MG63 (cell line): ENCODE measurements at regions not wholly inside any gene's neighbourhood (a gene's known extent, or its start where the extent isn't known, plus 50 kb on each side); places are given as distances from the start of the nearest gene placed in this dataset.
"Not testable (repeated sequence)": the region's sequence is repeated elsewhere in the genome, so short reads cannot be mapped to it uniquely, and the experiment has no call there.

Experiments
- DNase-seq: peaks from one replicate; pipeline ENCODE4 v3.0.0-alpha.2; 2020
- H3K27me3 ChIP-seq: fragments of 250-450 bp; sonication (Bioruptor Pico); 2 replicates; pipeline ENCODE4 v1.5.1; 2020; ENCODE audit warnings: mild to moderate bottlenecking, moderate library complexity
- H3K36me3 ChIP-seq: fragments of 250-450 bp; sonication (Bioruptor Pico); 2 replicates; pipeline ENCODE4 v1.5.1; 2020; ENCODE audit warnings: mild to moderate bottlenecking, moderate library complexity
- H3K4me3 ChIP-seq: fragments of 250-450 bp; sonication (Bioruptor Pico); 2 replicates; pipeline ENCODE4 v1.5.1; 2020; ENCODE audit warnings: mild to moderate bottlenecking, moderate library complexity
- H3K9me3 ChIP-seq: fragments of 250-450 bp; sonication (Bioruptor Pico); 2 replicates; pipeline ENCODE4 v1.5.1; 2020; ENCODE audit warnings: mild to moderate bottlenecking, moderate library complexity

- H3K9me3 ChIP-seq, result no peaks in the 10 kb centered on the region
- DNase-seq, result no peak
- no peak overlapping the region for H3K4me3 ChIP-seq
- H3K27me3 ChIP-seq, result no peaks in the 10 kb centered on the region
- no peaks in the 10 kb centered on the region for H3K36me3 ChIP-seq
These were observed 220.5 kb upstream of the SLC35B3 start for GRCh38 chr6:8655670-8656454.

DNA sequence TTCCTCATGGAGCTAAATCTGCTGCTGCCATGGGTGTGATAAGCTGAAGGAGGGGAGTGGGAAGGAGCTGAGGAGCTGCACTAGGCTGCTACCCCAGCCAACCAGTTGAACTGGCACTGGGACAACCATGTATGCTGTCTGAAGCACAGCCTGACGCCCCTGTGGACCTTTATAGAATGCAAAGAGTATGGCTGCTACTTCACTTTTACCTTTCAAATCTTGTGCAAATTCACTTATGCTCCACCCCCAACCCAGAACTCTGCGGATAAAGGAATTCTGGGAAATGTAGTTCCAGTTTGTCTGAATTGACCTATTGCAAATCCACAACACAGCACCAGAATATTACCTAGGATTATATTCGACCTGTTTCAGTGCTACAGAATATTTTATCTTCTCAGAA, 217.4 kb upstream of the SLC35B3 start:
- no peak overlapping the region for H3K4me3 ChIP-seq
- no peak for DNase-seq

GRCh38 chr6:8651998-8652397, 216.7 kb upstream of the SLC35B3 start:
- no peak for DNase-seq
- Histone ChIP-seq H3K4me3 (no peak overlapping the region), H3K27me3 (no peaks in the 10 kb centered on the region), H3K36me3 (no peaks in the 10 kb centered on the region), H3K9me3 (no peaks in the 10 kb centered on the region)

More for the DNA sequence above, 217.4 kb upstream of the SLC35B3 start:
- Histone ChIP-seq H3K9me3 (no peaks in the 10 kb centered on the region), H3K27me3 (no peaks in the 10 kb centered on the region), H3K36me3 (no peaks in the 10 kb centered on the region)

GRCh38 chr6:8645212-8645611, 209.9 kb upstream of the SLC35B3 start:
- DNase-seq, result no peak
- no peaks in the 10 kb centered on the region for H3K36me3 ChIP-seq
- H3K27me3 ChIP-seq, result no peaks in the 10 kb centered on the region
- H3K4me3 ChIP-seq, result no peak overlapping the region
- no peaks in the 10 kb centered on the region for H3K9me3 ChIP-seq

DNA sequence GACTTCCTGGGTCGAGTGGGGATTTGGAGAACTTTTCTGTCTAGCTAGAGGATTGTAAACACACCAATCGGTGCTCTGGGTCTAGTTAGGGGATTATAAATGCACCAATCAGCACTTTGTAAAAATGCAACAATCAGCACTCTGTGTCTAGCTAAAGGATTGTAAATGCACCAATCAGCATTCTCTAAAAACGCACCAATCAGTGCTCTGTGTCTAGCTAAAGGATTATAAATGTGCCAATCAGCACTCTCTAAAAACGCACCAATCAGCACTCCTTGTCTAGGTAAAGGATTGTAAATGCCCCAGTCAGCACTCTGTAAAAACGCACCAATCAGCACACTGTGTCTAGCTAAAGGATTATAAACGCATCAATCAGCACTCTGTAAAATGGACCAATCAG, 209.0 kb upstream of the SLC35B3 start:
- Histone ChIP-seq H3K36me3 (no peaks in the 10 kb centered on the region), H3K27me3 (no peaks in the 10 kb centered on the region), H3K9me3 (no peaks in the 10 kb centered on the region), H3K4me3 (no peak overlapping the region)
- no peak for DNase-seq

DNA sequence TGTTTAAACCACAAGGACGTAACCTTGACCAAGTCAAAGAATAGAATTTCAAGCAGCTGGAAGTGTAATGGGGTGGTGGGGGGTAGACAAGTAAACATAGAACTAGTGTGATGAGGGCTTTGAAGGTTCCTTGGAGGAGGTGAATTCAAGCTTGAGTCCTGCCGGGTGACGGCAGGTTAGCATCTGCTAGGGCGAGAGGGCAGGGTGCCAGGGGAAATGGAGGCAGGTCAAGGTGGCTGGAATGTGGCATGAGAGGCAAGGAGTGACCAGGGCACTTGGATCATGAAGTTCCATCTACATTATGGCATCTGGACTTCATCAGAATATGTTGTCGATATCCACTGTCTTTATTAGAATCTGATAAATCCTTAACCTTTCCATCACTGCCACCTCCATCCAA, 207.5 kb upstream of the SLC35B3 start:
- no peak for DNase-seq
- Histone ChIP-seq H3K9me3 (no peaks in the 10 kb centered on the region), H3K27me3 (no peaks in the 10 kb centered on the region), H3K36me3 (no peaks in the 10 kb centered on the region), H3K4me3 (no peak overlapping the region)

- H3K9me3 ChIP-seq, result no peaks in the 10 kb centered on the region
- no peak for DNase-seq
- H3K4me3 ChIP-seq, result no peak overlapping the region
- H3K27me3 ChIP-seq, result no peaks in the 10 kb centered on the region
- no peaks in the 10 kb centered on the region for H3K36me3 ChIP-seq
These were observed 206.8 kb upstream of the SLC35B3 start for GRCh38 chr6:8642131-8642530.

GRCh38 chr6:8639928-8640649, 204.7 kb upstream of the SLC35B3 start:
- Histone ChIP-seq H3K4me3 (no peak overlapping the region), H3K9me3 (no peaks in the 10 kb centered on the region), H3K36me3 (no peaks in the 10 kb centered on the region), H3K27me3 (no peaks in the 10 kb centered on the region)
- DNase-seq, result no peak

- no peaks in the 10 kb centered on the region for H3K9me3 ChIP-seq
- no peak overlapping the region for H3K4me3 ChIP-seq
- no peak for DNase-seq
- H3K36me3 ChIP-seq, result no peaks in the 10 kb centered on the region
- no peaks in the 10 kb centered on the region for H3K27me3 ChIP-seq
These were observed 202.7 kb upstream of the SLC35B3 start for GRCh38 chr6:8637896-8638597.

DNA sequence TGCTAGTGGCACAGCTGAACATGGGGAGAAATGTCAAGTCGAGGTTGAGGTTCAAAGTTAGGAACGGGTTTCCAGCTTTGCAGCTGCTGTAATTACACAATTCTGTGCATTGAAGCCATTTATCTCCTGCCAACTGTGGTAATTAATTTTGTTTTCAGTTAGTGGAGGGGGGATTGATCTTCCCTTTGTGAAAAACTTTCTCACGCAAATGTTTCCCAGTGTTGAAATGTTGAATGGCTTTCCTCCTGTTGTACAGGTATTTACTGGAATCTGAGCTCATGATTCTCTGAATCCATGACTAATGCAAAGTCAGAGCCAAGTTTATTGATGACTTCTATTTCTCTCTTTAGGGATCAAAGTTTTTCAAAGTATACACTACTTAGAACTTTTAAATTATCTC, 198.4 kb upstream of the SLC35B3 start:
- Histone ChIP-seq H3K4me3 (no peak overlapping the region), H3K36me3 (no peaks in the 10 kb centered on the region), H3K9me3 (no peaks in the 10 kb centered on the region), H3K27me3 (no peaks in the 10 kb centered on the region)
- DNase-seq, result no peak

- Histone ChIP-seq H3K27me3 (no peaks in the 10 kb centered on the region), H3K4me3 (no peak overlapping the region), H3K36me3 (no peaks in the 10 kb centered on the region), H3K9me3 (no peaks in the 10 kb centered on the region)
- DNase-seq, result no peak
These were observed 193.4 kb upstream of the SLC35B3 start for GRCh38 chr6:8628736-8629135.

- H3K27me3 ChIP-seq, result no peaks in the 10 kb centered on the region
- no peak overlapping the region for H3K4me3 ChIP-seq
- H3K36me3 ChIP-seq, result no peaks in the 10 kb centered on the region
- no peaks in the 10 kb centered on the region for H3K9me3 ChIP-seq
- no peak for DNase-seq
These were observed 192.7 kb upstream of the SLC35B3 start for GRCh38 chr6:8628063-8628462.

DNA sequence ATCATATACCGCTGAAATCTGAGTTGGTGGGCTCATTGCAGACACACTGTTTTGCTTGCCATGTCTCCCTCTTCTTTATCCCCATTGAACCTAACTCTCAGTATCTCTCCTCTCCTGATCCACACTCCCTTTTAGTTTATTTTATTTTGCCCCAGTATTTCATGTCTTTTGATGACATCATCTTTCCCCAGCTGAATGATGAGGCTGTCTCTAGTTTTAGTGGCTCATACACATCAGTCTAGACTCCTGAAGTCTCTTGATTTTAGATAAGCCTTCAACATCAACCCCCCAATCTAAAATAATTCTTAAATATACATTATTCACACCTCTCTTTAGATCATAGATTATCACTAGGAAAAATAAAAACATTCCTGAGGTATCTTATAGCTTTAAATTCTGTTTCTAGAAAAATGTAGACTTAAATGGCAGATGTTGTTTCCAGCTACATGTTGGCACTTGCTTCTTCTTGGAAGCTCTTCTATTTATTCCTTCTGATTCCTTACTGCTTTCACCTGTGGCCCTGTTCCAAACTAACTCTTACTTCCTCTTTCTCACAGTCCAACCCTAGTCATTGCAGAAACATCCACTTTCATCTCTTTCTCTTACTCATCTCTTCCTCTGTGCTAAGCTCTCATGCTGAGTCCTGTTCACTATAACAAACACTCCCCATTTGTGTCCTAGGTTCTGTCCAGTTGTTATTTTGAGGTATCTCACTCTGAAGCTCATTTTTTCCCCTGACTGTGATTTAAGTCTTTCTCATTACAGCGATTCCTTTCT, 191.9 kb upstream of the SLC35B3 start:
- DNase-seq, result peak; percentile 3
- H3K9me3 ChIP-seq, result no peaks in the 10 kb centered on the region
- H3K27me3 ChIP-seq, result no peaks in the 10 kb centered on the region

DNA sequence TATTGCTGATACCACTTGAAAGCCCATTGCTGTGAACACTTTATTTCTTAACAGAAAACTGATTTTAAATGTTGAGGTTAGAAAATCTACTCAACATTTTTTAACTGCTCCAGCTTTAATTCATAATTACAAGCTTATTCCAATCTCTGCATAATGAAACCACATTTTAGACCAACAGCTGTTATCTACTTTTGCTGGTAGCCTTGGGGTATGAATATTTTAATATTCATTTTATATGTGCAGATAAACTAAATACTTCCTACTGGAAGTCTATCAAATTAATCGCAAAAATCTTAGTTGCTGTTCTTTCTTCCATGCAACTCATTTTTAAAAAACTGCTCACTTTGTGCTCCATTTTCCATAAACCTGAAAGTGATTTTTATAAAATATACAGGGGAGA, 189.3 kb upstream of the SLC35B3 start:
- DNase-seq, result no peak
- H3K27me3 ChIP-seq, result no peaks in the 10 kb centered on the region
- no peak overlapping the region for H3K4me3 ChIP-seq

More for the DNA sequence above, 191.9 kb upstream of the SLC35B3 start:
- no peaks in the 10 kb centered on the region for H3K36me3 ChIP-seq
- no peak overlapping the region for H3K4me3 ChIP-seq

GRCh38 chr6:8623441-8623840, 188.1 kb upstream of the SLC35B3 start:
- H3K36me3 ChIP-seq, result no peaks in the 10 kb centered on the region
- H3K27me3 ChIP-seq, result no peaks in the 10 kb centered on the region
- no peak overlapping the region for H3K4me3 ChIP-seq
- no peaks in the 10 kb centered on the region for H3K9me3 ChIP-seq
- DNase-seq, result no peak

More for the DNA sequence above, 189.3 kb upstream of the SLC35B3 start:
- H3K36me3 ChIP-seq, result no peaks in the 10 kb centered on the region
- no peaks in the 10 kb centered on the region for H3K9me3 ChIP-seq

- no peaks in the 10 kb centered on the region for H3K9me3 ChIP-seq
- no peak overlapping the region for H3K4me3 ChIP-seq
- no peak for DNase-seq
- H3K36me3 ChIP-seq, result no peaks in the 10 kb centered on the region
- no peaks in the 10 kb centered on the region for H3K27me3 ChIP-seq
These were observed 184.5 kb upstream of the SLC35B3 start for GRCh38 chr6:8619853-8620252.

DNA sequence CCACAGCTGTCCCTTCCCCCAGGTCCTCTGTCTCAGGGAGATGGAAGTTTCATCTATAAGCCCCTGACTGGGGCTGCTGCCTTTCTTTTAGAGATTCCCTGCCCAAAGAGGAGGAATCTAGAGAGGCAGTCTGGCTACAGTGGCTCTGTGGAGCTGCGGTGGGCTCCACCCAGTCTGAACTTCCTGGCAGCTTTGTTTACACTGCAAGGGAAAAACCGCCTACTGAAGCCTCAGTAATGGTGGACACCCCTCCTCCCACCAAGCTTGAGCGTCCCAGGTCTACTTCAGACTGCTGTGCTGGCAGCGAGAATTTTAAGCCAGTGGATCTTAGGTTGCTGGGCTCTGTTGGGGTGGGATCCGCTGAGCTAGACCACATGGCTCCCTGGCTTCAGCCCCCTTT, 184.1 kb upstream of the SLC35B3 start:
- H3K27me3 ChIP-seq, H3K4me3 ChIP-seq, H3K36me3 ChIP-seq, DNase-seq, H3K9me3 ChIP-seq: not testable (repeated sequence)
